Ascending aorta (tissue), 2 donors: ENCODE measurements at regions not wholly inside any gene's neighbourhood (a gene's known extent, or its start where the extent isn't known, plus 50 kb on each side); places are given as distances from the start of the nearest gene placed in this dataset.

Experiments used
- DNase-seq, 2 donors: peaks; one replicate each; pipeline ENCODE4 v3.0.0-alpha.2; 2019; ENCODE audit warnings: low spot score in 2 of 2
- H3K27ac ChIP-seq, 2 donors: fragments of 200-600 bp; sonication (generic); one replicate each; pipeline ENCODE4 v1.5.1; 2016 to 2017; ENCODE audit warnings: mild to moderate bottlenecking in 1 of 2
- H3K27me3 ChIP-seq: fragments of 200-600 bp; sonication (generic); one replicate; pipeline ENCODE4 v1.5.1; 2017
- H3K36me3 ChIP-seq, 2 donors: fragments of 200-600 bp; sonication (generic); one replicate each; pipeline ENCODE4 v1.5.1; 2016
- H3K4me1 ChIP-seq, 2 donors: fragments of 200-600 bp; sonication (generic); one replicate each; pipeline ENCODE4 v1.5.1; 2016 to 2017; ENCODE audit warnings: mild to moderate bottlenecking in 1 of 2
- H3K4me3 ChIP-seq, 2 donors: fragments of 200-600 bp; sonication (generic); one replicate each; pipeline ENCODE4 v1.5.1; 2016 to 2017; ENCODE audit warnings: mild to moderate bottlenecking in 1 of 2
- H3K9me3 ChIP-seq, 2 donors: fragments of 200-600 bp; sonication (generic); one replicate each; pipeline ENCODE4 v1.5.1; 2016
- intact Hi-C: fragments of 100-400 bp; cut with DNase I; formaldehyde crosslinking; loops from one replicate; pipeline ENCODE4 v1.15.1; 2023
- TF ChIP-seq, protein P1 (sequence below), 3 experiments: fragments of 200-600 bp in 2 of 3; fragments of 450-650 bp in 1 of 3; sonication (generic) in 2 of 3; IDR thresholded peaks; one replicate each; pipeline ENCODE4 v1.5.1; 2016 to 2019; ENCODE audit warnings: antibody characterized with exemption in 3 of 3, mild to moderate bottlenecking in 1 of 3, moderate library complexity in 1 of 3

DNA sequence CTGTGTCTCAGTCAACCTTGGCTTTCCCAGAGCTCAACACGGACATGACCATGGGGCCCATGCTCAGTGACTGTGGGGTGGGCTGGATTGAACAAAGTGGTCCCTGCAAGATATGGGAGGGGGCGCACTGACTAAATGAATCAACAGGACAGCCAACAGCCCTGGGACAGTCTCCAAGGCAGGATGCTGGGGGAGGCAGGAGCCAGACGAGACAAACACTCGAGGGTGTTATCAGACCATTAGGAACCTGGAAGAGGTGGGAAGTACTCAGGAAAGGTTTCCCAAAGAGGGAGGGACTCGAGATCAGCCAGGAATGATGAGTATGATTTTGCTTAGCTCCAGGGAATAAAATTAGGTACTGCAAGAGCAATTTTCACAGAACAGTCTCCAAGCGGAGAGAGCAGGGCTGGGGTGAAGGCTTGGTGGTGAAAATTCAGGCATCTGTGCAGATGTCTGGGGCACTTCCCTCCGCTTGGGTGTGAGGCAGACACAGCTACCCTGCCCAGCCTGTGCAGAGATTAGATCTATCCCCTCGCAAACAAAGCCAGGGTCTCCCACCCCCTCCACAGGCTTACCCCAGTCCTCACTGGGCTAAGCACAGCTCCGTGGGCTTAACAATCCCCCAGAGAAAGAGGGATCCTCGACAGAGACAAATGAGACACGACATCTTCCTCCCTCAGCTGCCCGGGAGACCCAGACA is 261.1 kb upstream of the ZMIZ1 start:
- Histone ChIP-seq H3K27ac (no peak overlapping the region), H3K4me3 (no peak overlapping the region), H3K4me1 (peaks cover 11 to 14% of the 10 kb centered on the region in 2 donors), H3K36me3 (no peaks in the 10 kb centered on the region), H3K27me3 (no peaks in the 10 kb centered on the region), H3K9me3 (no peaks in the 10 kb centered on the region)
- intact Hi-C loops = no loop called here
- no peak for DNase-seq
- TF ChIP-seq, protein P1, sequence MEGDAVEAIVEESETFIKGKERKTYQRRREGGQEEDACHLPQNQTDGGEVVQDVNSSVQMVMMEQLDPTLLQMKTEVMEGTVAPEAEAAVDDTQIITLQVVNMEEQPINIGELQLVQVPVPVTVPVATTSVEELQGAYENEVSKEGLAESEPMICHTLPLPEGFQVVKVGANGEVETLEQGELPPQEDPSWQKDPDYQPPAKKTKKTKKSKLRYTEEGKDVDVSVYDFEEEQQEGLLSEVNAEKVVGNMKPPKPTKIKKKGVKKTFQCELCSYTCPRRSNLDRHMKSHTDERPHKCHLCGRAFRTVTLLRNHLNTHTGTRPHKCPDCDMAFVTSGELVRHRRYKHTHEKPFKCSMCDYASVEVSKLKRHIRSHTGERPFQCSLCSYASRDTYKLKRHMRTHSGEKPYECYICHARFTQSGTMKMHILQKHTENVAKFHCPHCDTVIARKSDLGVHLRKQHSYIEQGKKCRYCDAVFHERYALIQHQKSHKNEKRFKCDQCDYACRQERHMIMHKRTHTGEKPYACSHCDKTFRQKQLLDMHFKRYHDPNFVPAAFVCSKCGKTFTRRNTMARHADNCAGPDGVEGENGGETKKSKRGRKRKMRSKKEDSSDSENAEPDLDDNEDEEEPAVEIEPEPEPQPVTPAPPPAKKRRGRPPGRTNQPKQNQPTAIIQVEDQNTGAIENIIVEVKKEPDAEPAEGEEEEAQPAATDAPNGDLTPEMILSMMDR (IDR thresholded peaks at IDR 0.05) = no peak

DNA sequence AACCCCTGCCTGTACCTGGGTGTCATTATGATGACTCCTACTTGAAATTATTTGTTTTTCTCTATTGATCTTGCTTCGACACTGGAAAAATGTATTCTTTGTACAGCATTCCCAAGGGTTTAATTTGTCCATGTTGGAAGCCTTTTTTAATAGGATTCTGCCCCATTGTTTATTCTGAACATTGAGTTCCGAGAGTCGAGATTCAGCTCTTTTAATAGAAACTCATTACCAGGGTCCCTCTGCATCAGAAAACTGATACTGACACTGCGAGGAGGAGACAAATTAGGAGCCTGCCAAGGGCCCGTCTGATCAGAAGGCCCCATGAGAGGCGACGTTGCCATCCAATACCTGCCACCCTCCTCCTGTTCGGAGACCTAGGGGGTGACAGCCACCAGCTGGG is 260.5 kb upstream of the ZMIZ1 start:
- DNase-seq = no peak
- H3K27me3 ChIP-seq = no peaks in the 10 kb centered on the region

DNA sequence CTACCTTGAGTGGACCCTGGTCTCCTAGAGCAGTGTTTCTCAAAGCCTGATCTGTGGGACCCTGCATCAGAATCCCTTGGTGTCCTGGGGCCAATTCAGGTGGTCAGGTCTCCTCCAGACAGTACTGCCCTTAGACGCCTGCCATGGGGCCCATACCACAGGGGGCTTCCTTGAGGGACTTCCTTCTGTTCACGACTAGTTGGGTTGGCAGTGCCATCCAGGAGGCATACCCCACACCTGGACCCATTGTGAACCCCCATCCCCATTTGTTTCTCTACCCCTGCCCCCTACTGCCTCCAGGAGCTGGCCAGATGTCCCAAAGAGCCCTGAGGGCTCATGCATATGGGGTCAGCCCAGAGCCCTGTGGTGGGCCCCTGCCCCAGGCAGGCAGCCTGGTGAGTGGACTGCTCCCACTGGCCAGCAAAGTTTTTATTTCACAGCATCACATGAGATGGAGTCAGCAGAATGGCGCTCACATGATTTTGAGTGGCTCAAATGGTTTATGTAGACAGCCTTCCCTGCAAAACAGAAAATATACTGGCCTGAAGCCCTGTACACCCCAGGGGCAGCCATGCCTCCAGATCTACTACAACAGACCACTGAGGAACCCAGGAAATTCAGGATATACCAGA is 259.9 kb upstream of the ZMIZ1 start:
- TF ChIP-seq, protein P1 (IDR thresholded peaks at IDR 0.05) = no peak
- Histone ChIP-seq H3K9me3 (no peaks in the 10 kb centered on the region), H3K27me3 (no peaks in the 10 kb centered on the region), H3K4me3 (no peak overlapping the region), H3K36me3 (no peaks in the 10 kb centered on the region), H3K27ac (no peak overlapping the region), H3K4me1 (peaks cover 11 to 12% of the 10 kb centered on the region in 2 donors)
- intact Hi-C loops = no loop called here
- no peak for DNase-seq

More for the DNA sequence above, 260.5 kb upstream of the ZMIZ1 start:
- Histone ChIP-seq H3K4me3 (no peak overlapping the region), H3K9me3 (no peaks in the 10 kb centered on the region), H3K4me1 (peaks cover 11 to 12% of the 10 kb centered on the region in 2 donors), H3K27ac (no peak overlapping the region), H3K36me3 (no peaks in the 10 kb centered on the region)
- intact Hi-C loops = no loop called here
- TF ChIP-seq, protein P1 (IDR thresholded peaks at IDR 0.05) = no peak

DNA sequence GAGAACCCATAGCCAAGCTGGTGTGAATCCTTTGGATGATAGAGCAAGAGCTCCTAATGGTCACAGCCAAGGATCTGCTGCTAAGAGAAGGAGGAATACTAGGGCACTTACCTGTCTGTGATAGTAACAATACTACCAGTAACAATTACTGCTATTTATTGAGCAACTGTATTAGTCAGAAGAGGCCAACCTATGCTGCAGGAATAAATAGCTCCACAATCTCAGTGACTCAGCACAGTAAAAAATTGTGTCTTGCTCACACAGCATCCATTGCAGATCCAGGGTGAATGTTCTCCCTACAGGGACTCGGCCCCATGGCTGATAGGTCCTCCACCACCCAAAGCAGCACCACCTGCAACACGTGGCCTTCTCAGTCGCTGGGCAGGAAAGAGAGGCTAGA is 257.6 kb upstream of the ZMIZ1 start:
- TF ChIP-seq, protein P1 (IDR thresholded peaks at IDR 0.05) = no peak
- no peaks in the 10 kb centered on the region for H3K9me3 ChIP-seq
- H3K27me3 ChIP-seq = no peaks in the 10 kb centered on the region
- no peaks in the 10 kb centered on the region for H3K36me3 ChIP-seq
- no peaks in the 10 kb centered on the region for H3K4me1 ChIP-seq
- no peak overlapping the region for H3K4me3 ChIP-seq
- DNase-seq = no peak
- no peak overlapping the region for H3K27ac ChIP-seq
- intact Hi-C loops = no loop called here

DNA sequence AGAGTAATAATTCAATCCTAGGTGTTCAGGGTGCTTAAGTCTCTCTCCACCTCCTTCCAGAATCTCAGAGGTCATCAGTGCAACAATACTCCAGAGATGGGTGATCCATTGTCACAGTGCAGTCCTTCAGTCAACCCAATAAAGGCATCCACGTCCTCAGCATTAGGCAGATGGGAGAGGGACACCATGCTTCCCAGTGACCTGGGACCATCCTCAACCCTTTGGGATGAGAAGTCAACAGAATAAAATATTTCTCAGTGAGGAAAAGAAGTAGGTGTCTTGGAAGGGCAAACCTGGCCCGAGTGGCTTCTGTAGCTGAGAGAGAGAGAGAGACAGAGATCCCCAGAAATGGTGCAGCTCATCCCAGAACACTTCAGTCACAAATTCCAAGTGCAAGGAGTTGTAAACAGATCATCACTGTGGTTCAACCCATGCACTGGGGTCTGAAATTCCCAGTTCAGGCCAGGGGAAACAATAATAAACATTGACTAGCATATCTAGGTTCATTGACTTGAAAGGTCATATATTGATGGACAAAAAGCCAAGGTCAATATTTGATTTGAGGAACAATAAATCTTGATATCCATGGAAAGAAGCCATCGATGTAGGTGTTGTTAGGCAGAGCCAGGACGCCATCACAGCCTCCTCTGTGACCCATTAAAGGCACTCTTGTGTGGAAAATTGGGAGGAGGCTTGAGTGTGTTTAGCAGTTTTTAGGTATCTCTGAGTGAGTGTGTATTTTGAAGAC is 256.0 kb upstream of the ZMIZ1 start:
- no peaks in the 10 kb centered on the region for H3K9me3 ChIP-seq
- DNase-seq = no peak
- no peak overlapping the region for H3K4me3 ChIP-seq
- H3K27me3 ChIP-seq = no peaks in the 10 kb centered on the region
- TF ChIP-seq, protein P1 (IDR thresholded peaks at IDR 0.05) = no peak
- H3K27ac ChIP-seq = no peak overlapping the region
- intact Hi-C loops = no loop called here
- H3K36me3 ChIP-seq = no peaks in the 10 kb centered on the region
- H3K4me1 ChIP-seq = no peaks in the 10 kb centered on the region
